GM12891 (cell line): ENCODE measurements at regions not wholly inside any gene's neighbourhood (a gene's known extent, or its start where the extent isn't known, plus 50 kb on each side); places are given as distances from the start of the nearest gene placed in this dataset.

ENCODE experiments used
- DNase-seq: peaks from one replicate; pipeline ENCODE4 v3.0.0; 2011; ENCODE audit warnings: low spot score; ENCODE audit not compliant: insufficient read length
- FAIRE-seq: peaks from 2 replicates; lab custom pipeline; 2011; peaks lifted over from hg19 to GRCh38; lab: Jason Lieb, UNC
- PAX5 ChIP-seq: IDR thresholded peaks from 2 replicates; pipeline ENCODE4 v1.6.1; 2011; ENCODE audit warnings: low read length, moderate library complexity, mild to moderate bottlenecking; ENCODE audit not compliant: insufficient read depth, severe bottlenecking
- POLR2A ChIP-seq: IDR thresholded peaks from 2 replicates; pipeline ENCODE4 v1.6.1; 2011; ENCODE audit warnings: low read depth, low read length, control low read depth
- POLR2AphosphoS5 ChIP-seq: IDR thresholded peaks from 2 replicates; pipeline ENCODE4 v1.6.1; 2011; ENCODE audit warnings: low read depth, low read length, control low read depth
- POU2F2 ChIP-seq: IDR thresholded peaks from 2 replicates; pipeline ENCODE4 v1.6.1; 2011; ENCODE audit warnings: low read depth, mild to moderate bottlenecking, control low read depth, low read length, moderate library complexity
- SPI1 ChIP-seq: IDR thresholded peaks from 2 replicates; pipeline ENCODE4 v1.6.1; 2011; ENCODE audit warnings: low read depth, low read length, control low read depth
- TAF1 ChIP-seq: IDR thresholded peaks from 2 replicates; pipeline ENCODE4 v1.6.1; 2011; ENCODE audit warnings: low read depth, low read length, control low read depth

DNA sequence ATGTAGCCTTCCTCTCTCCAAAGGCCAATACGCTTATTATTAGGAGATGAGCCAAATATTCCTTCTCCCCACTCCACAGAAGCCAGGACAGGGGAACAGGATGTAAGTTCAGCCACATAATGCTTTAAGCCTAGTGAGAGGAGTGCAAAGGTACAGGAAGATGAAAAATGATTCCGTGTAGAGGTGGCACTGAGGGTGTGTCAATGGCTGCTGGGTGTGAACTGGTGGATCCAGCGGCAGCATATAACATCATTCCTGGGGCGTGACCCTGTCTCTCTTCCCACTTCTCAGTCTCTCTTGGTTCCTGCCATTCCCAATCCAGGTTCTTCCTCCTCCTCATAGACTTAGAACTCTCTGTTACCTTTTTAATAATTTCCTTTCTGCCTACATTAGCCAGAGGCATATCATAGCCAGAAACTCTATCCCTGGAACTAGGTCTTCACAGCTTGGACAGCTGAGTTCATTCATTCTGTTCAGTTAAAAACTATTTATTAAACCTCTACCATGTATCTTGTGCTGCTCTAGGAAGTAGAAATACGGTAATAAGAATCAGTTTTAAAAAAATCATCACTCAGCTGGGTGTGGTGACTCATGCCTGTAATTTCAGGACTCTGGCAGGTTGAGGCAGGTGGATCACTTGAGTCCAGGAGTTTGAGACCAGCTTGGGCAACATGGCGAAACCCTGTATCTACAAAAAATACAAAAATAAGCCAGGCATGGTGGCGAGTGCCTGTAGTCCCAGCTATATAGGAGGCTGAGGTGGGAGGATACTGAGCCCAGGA lies 58.0 kb upstream of the FAM20A start:
- FAIRE-seq (no peak), DNase-seq (no peak)
- TF ChIP-seq POU2F2 (no peak), SPI1 (no peak), TAF1 (no peak), PAX5 (no peak), POLR2A (no peak), POLR2AphosphoS5 (no peak)

DNA sequence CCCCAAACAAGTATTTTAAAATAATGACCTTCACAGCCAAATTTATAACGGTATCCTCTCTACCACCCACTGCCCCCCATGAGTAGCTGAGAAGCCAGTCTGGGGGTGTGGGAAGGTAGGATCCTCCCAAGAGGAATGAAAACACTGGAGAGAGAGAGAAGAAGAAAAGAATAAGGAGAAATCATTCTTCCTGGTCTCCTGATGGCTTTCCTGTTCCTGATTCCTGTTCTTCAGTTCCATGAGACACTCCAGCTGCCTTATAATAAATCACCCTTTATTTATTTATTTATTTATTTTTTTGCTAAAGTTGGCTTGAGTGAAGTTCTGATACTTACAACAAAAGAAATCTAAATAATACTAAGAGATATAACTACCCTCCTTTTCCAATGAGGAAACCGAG lies 56.4 kb upstream of the FAM20A start:
- TF ChIP-seq POLR2AphosphoS5 (no peak), SPI1 (no peak), POLR2A (no peak), PAX5 (no peak), POU2F2 (no peak), TAF1 (no peak)
- DNase-seq, result no peak
- no peak for FAIRE-seq

DNA sequence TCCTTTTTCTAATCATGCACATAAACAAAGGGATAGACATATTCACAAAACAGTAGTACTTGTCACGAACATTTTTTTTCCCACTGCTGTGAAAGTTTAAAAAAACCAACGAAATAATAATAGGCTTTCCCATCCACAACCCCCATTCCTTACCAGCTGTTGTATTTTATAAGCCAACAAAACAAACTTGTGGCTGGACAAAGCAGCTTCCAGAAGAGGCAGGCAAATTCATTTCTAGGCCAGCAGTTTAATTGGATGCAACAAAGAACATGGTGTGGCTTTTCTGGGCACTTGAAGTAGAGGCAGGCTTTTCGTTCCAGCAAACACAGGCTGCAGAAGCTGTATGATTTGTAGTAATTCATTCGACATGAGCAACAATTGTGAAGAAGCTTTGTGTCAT lies 56.0 kb upstream of the FAM20A start:
- DNase-seq (no peak), FAIRE-seq (no peak)
- TF ChIP-seq POLR2AphosphoS5 (no peak), SPI1 (no peak), PAX5 (no peak), TAF1 (no peak), POU2F2 (no peak), POLR2A (no peak)

DNA sequence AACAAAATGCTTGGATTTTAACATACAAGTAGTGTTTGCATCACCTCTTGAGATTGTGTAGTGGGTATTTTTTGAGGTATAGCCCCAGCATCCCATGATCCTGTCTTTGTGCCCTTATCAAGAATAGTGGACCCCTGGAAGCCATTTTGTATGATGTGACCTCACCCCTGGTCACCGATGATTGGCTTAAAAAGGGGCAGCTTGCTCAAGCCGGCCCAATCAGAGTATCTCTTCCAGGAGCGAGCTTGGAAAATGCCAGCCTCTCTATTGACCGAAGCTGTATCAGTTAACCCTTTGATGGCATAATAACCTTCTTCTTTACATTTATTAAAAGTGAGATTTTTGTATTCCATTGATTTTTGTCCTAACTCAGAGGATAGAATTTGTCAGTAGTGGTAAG lies 55.5 kb upstream of the FAM20A start:
- FAIRE-seq (no peak), DNase-seq (no peak)
- TF ChIP-seq TAF1 (no peak), POU2F2 (no peak), SPI1 (no peak), PAX5 (no peak), POLR2AphosphoS5 (no peak), POLR2A (no peak)
